CD4-positive, alpha-beta memory T cell (primary cell): ENCODE measurements at regions not wholly inside any gene's neighbourhood (a gene's known extent, or its start where the extent isn't known, plus 50 kb on each side); places are given as distances from the start of the nearest gene placed in this dataset.
"Not testable (repeated sequence)": the region's sequence is repeated elsewhere in the genome, so short reads cannot be mapped to it uniquely, and the experiment has no call there.

Experiments
- CTCF ChIA-PET: fragments of 350-600 bp; sonication (Branson Sonifier 250); formaldehyde crosslinking; loops from one replicate; lab custom pipeline; 2021; ENCODE audit warnings: inconsistent platforms; ENCODE audit not compliant: partially characterized antibody; lab: Charles Lee
- POLR2A ChIA-PET: fragments of 350-600 bp; sonication (Branson Sonifier 250); formaldehyde crosslinking; loops from one replicate; lab custom pipeline; 2021; ENCODE audit not compliant: partially characterized antibody; lab: Charles Lee
- DNase-seq, 5 donors: peaks; one replicate each; pipeline versions ENCODE4 v3.0.0 to v3.0.0-alpha.2; 2020 to 2022; ENCODE audit warnings: mixed read lengths in 1 of 5
- H3K27ac ChIP-seq: one replicate; pipeline ENCODE4 v1.7.0; 2013; ENCODE audit warnings: low read depth, low read length
- H3K27me3 ChIP-seq: 2 replicates; pipeline ENCODE4 v1.7.0; 2013; ENCODE audit warnings: mild to moderate bottlenecking, low read length, moderate library complexity; ENCODE audit not compliant: insufficient read depth
- H3K36me3 ChIP-seq: 2 replicates; pipeline ENCODE4 v1.7.0; 2013; ENCODE audit warnings: mild to moderate bottlenecking, low read length, moderate library complexity; ENCODE audit not compliant: insufficient read depth
- H3K4me1 ChIP-seq: 2 replicates; pipeline ENCODE4 v1.7.0; 2013; ENCODE audit warnings: mild to moderate bottlenecking, low read length, moderate library complexity; ENCODE audit not compliant: insufficient read depth
- H3K4me3 ChIP-seq, 2 donors: one replicate each; pipeline ENCODE4 v1.7.0; 2013; ENCODE audit warnings: low read length in 2 of 2, mild to moderate bottlenecking in 1 of 2
- H3K9me3 ChIP-seq, 2 donors: one replicate each; pipeline ENCODE4 v1.7.0; 2013; ENCODE audit warnings: low read length in 2 of 2, control low read depth in 1 of 2; ENCODE audit not compliant: control insufficient read depth in 1 of 2
- H3K27ac Mint-ChIP-seq, 7 donors: one replicate each; pipeline ENCODE4 v1.8.0; 2020 to 2021; ENCODE audit warnings: mixed read lengths in 7 of 7, mild to moderate bottlenecking in 6 of 7, inconsistent platforms in 3 of 7, moderate library complexity in 3 of 7
- H3K27me3 Mint-ChIP-seq, 2 donors: one replicate each; pipeline ENCODE4 v1.8.0; 2020 to 2021; ENCODE audit warnings: mixed read lengths in 2 of 2
- H3K36me3 Mint-ChIP-seq, 2 donors: one replicate each; pipeline ENCODE4 v1.8.0; 2020 to 2021; ENCODE audit warnings: mixed read lengths in 2 of 2, inconsistent platforms in 1 of 2, mild to moderate bottlenecking in 1 of 2
- H3K4me1 Mint-ChIP-seq, 4 donors: one replicate each; pipeline ENCODE4 v1.8.0; 2020 to 2021; ENCODE audit warnings: mixed read lengths in 4 of 4, mild to moderate bottlenecking in 1 of 4
- H3K4me3 Mint-ChIP-seq, 8 donors: one replicate each; pipeline ENCODE4 v1.8.0; 2020 to 2021; ENCODE audit warnings: mixed read lengths in 8 of 8, mild to moderate bottlenecking in 7 of 8, moderate library complexity in 6 of 8, inconsistent platforms in 3 of 8
- H3K9me3 Mint-ChIP-seq, 8 donors: one replicate each; pipeline ENCODE4 v1.8.0; 2020 to 2021; ENCODE audit warnings: mixed read lengths in 8 of 8, mild to moderate bottlenecking in 5 of 8, inconsistent platforms in 3 of 8, moderate library complexity in 1 of 8
- intact Hi-C: fragments of 100-400 bp; cut with micrococcal nuclease; formaldehyde crosslinking; loops from one replicate; pipeline ENCODE4 v1.15.1; 2023

- H3K27ac Mint-ChIP-seq: no peak overlapping the region
- CTCF ChIA-PET: no interaction called here
- DNase-seq: no peak
- H3K9me3 Mint-ChIP-seq: no peaks in the 10 kb centered on the region
- peaks cover 2 to 6% of the 10 kb centered on the region in 2 donors for H3K27me3 Mint-ChIP-seq
- Histone ChIP-seq H3K9me3 (no peaks in the 10 kb centered on the region), H3K4me3 (no peak overlapping the region), H3K27me3 (no peaks in the 10 kb centered on the region), H3K27ac (no peak overlapping the region), H3K36me3 (no peaks in the 10 kb centered on the region), H3K4me1 (no peaks in the 10 kb centered on the region)
- intact Hi-C loops: no loop called here
- no peak overlapping the region for H3K4me3 Mint-ChIP-seq
- POLR2A ChIA-PET: no interaction called here
- H3K36me3 Mint-ChIP-seq: no peaks in the 10 kb centered on the region
- H3K4me1 Mint-ChIP-seq: no peaks in the 10 kb centered on the region
Observed at GRCh38 chr2:167817908-167818307, 429.5 kb downstream of the STK39 start.

DNA sequence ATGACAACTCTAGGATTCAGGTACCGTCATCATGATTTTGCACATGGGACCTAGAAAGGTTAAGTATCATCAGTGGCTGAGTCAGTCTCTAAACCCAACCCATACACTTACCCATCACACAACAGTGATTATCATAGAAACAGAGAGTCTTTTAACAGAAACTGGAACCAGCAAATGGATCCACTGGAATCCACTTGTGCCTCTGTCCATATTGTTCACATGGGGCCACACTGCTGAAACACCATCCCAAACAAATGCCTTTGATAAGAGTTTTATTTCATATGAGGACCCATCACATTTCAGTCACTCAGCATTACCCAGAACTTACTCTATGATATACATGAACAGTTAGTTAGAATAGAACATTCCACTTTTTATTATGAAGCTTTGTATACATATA is 430.0 kb downstream of the STK39 start:
- H3K9me3 Mint-ChIP-seq: no peaks in the 10 kb centered on the region
- no peaks in the 10 kb centered on the region for H3K36me3 ChIP-seq
- H3K4me3 ChIP-seq: no peak overlapping the region
- H3K4me3 Mint-ChIP-seq: no peak overlapping the region
- intact Hi-C loops: no loop called here
- no peak overlapping the region for H3K27ac Mint-ChIP-seq
- H3K4me1 Mint-ChIP-seq: no peaks in the 10 kb centered on the region
- H3K36me3 Mint-ChIP-seq: no peaks in the 10 kb centered on the region
- no peaks in the 10 kb centered on the region for H3K27me3 ChIP-seq
- no peak for DNase-seq
- H3K27me3 Mint-ChIP-seq: peaks cover 2% of the 10 kb centered on the region in 2 donors
- no peaks in the 10 kb centered on the region for H3K9me3 ChIP-seq
- H3K4me1 ChIP-seq: no peaks in the 10 kb centered on the region
- ChIA-PET CTCF (no interaction called here), POLR2A (no interaction called here)
- H3K27ac ChIP-seq: no peak overlapping the region

GRCh38 chr2:167816874-167817290 is 430.5 kb downstream of the STK39 start:
- H3K27me3 Mint-ChIP-seq: peaks cover 2% of the 10 kb centered on the region in 2 donors
- Histone ChIP-seq H3K27ac (no peak overlapping the region), H3K4me3 (no peak overlapping the region), H3K36me3 (no peaks in the 10 kb centered on the region), H3K9me3 (no peaks in the 10 kb centered on the region), H3K4me1 (no peaks in the 10 kb centered on the region), H3K27me3 (no peaks in the 10 kb centered on the region)
- ChIA-PET POLR2A (no interaction called here), CTCF (no interaction called here)
- DNase-seq: no peak
- H3K9me3 Mint-ChIP-seq: peaks cover 0 to 1% (median 0%) of the 10 kb centered on the region in 8 donors
- H3K36me3 Mint-ChIP-seq: no peaks in the 10 kb centered on the region
- no peaks in the 10 kb centered on the region for H3K4me1 Mint-ChIP-seq
- H3K4me3 Mint-ChIP-seq: no peak overlapping the region
- no peak overlapping the region for H3K27ac Mint-ChIP-seq
- intact Hi-C loops: no loop called here

DNA sequence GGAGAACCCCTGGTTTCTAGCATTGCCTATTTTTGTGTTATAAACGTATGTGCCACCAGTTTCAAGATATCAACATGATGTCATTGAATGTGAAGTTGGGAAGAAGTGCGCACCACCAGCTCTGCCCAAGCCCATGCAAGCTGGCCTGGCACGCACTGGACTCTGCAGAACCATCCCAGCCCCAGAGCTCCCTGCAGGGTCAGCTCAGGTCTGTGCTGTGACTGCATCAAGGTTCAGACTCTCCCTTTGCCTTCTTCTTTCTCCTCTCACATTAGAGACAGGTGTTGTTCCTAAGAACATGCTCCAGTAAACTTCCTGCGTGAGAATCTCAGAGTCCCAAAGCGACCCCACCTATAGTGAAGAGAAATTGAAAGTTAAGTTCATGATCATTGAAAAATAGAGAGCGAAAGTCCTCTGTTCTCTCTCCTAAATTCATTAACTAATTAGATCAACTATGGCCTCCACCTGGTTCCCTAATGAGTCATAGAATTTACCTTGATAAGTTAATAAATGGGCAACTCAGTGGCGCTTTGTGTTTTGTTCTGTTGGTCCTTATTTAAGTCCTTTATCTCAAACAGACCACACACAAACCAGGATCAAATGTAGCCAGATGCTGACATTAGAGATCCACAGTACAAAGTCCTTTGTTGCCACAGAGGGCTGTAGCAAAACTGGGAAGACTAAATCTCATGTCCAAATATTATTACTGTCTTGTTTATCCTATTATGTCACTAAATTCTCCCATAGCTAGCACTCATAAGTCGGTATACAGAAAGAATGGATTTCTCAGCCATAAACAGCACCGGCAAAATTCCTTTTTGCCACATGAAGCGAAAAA is 432.3 kb downstream of the STK39 start:
- Histone ChIP-seq H3K4me1 (no peaks in the 10 kb centered on the region), H3K4me3 (no peak overlapping the region), H3K9me3 (no peaks in the 10 kb centered on the region), H3K27ac (no peak overlapping the region), H3K36me3 (no peaks in the 10 kb centered on the region), H3K27me3 (no peaks in the 10 kb centered on the region)
- Mint-ChIP-seq H3K9me3 (peaks cover 0 to 4% (median 1%) of the 10 kb centered on the region in 8 donors), H3K36me3 (no peaks in the 10 kb centered on the region), H3K27ac (no peak overlapping the region), H3K27me3 (peaks cover 2 to 3% of the 10 kb centered on the region in 2 donors), H3K4me1 (no peaks in the 10 kb centered on the region), H3K4me3 (no peak overlapping the region)
- ChIA-PET POLR2A (no interaction called here), CTCF (no interaction called here)
- DNase-seq: no peak
- intact Hi-C loops: no loop called here

- H3K27me3 Mint-ChIP-seq, H3K4me3 Mint-ChIP-seq, H3K4me1 ChIP-seq, CTCF ChIA-PET, H3K27ac ChIP-seq, intact Hi-C loops, H3K9me3 Mint-ChIP-seq, H3K4me1 Mint-ChIP-seq, H3K4me3 ChIP-seq, POLR2A ChIA-PET, H3K36me3 Mint-ChIP-seq, H3K9me3 ChIP-seq, H3K27ac Mint-ChIP-seq, H3K36me3 ChIP-seq, DNase-seq, H3K27me3 ChIP-seq: not testable (repeated sequence)
Observed at GRCh38 chr2:167814482-167814880, 432.9 kb downstream of the STK39 start.

GRCh38 chr2:167809799-167810198 is 437.6 kb downstream of the STK39 start:
- H3K36me3 Mint-ChIP-seq, H3K4me1 ChIP-seq, H3K27ac Mint-ChIP-seq, CTCF ChIA-PET, H3K4me3 ChIP-seq, H3K4me1 Mint-ChIP-seq, H3K27ac ChIP-seq, POLR2A ChIA-PET, H3K27me3 Mint-ChIP-seq, intact Hi-C loops, H3K9me3 ChIP-seq, H3K36me3 ChIP-seq, H3K4me3 Mint-ChIP-seq, H3K27me3 ChIP-seq, DNase-seq: not testable (repeated sequence)
- peaks cover 0 to 14% (median 5%) of the 10 kb centered on the region in 8 donors for H3K9me3 Mint-ChIP-seq

DNA sequence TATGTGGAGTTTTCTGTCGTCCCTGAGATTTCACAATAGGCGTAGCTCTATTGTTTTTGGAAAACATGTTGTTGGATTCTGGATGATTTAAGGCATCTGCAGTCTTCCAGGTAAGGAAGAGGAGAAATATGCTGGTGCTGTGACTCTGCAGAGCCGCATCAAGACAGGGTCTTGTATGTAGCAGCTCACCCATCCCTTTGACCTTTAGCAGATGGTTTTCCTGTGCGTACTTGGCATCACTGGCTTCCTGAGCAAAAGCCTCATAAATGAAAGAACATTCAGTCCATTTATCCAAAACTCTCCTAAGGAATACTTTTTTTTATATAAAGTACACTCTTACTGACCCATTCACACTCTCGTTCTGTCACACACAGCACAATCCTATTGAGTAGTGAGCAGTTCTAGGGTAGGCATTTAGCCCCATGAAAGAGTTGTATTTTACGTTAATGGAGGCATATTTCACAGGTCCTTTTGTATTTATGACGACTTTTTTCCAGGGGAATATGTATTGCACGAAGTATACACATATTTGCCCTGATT is 443.9 kb downstream of the STK39 start:
- no peak overlapping the region for H3K4me3 ChIP-seq
- H3K27ac ChIP-seq: no peak overlapping the region
- H3K9me3 Mint-ChIP-seq: peaks cover 0 to 9% (median 1%) of the 10 kb centered on the region in 8 donors
- ChIA-PET POLR2A (no interaction called here), CTCF (no interaction called here)
- DNase-seq: no peak
- H3K36me3 Mint-ChIP-seq: no peaks in the 10 kb centered on the region
- no peaks in the 10 kb centered on the region for H3K4me1 ChIP-seq
- H3K27me3 ChIP-seq: no peaks in the 10 kb centered on the region
- H3K27me3 Mint-ChIP-seq: no peaks in the 10 kb centered on the region
- H3K27ac Mint-ChIP-seq: no peak overlapping the region
- H3K9me3 ChIP-seq: no peaks in the 10 kb centered on the region
- intact Hi-C loops: no loop called here
- no peak overlapping the region for H3K4me3 Mint-ChIP-seq
- H3K4me1 Mint-ChIP-seq: no peaks in the 10 kb centered on the region
- no peaks in the 10 kb centered on the region for H3K36me3 ChIP-seq
